ENCODE measurements at regions not wholly inside any gene's neighbourhood (a gene's known extent, or its start where the extent isn't known, plus 50 kb on each side); places are given as distances from the start of the nearest gene placed in this dataset.
"Not testable (repeated sequence)": the region's sequence is repeated elsewhere in the genome, so short reads cannot be mapped to it uniquely, and the experiment has no call there.

DNA sequence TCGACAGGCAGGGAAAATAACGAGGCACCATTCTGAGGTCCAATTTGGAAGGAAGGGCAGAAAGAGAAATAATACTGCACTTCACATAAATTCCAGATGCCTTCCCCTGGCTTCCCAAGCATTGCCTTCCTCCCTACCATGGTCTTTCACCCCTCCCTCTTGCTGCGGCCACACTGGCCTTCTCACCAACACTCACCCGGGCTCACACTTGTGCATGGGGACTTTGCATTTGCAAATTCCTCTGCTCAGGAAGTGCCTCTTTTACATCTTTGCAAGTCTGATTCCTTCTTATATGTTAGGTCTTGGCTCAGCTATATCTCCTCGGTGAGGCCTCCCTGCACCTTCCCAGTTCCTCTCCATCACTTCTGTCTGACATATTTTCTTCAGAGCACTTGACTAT, 199.4 kb downstream of the CHIC2 start:
- DNase-seq, result no peak

DNA sequence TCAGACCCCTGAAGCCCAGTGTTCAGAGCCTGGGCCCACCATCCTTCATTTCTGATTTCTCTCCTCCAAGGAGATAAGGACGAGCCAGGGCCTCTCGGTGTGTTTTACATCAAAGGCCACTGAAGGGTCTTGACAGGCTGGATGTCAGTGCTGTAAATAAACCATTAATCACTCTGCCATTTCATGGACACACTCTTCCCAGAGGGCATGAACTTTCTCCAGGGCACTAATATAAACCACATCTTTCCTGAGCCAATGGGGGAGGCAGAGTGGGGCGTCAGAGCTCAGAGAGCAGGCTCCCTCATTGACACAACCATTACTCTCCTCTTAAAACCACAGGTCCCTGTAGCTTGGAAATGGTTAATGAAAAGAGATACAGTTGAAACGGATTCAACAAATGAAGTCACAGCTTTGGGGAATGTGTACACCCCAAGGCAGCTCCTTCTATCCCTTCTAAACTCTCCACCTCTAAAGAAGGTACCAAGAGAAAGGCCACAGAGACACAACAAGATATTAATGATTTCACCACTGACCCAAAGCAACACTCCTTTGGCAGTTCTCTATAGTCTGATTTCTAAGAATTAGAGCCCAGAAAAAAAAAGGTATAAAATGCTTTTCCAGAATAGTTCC, 200.6 kb downstream of the CHIC2 start:
- DNase-seq, result no peak

DNA sequence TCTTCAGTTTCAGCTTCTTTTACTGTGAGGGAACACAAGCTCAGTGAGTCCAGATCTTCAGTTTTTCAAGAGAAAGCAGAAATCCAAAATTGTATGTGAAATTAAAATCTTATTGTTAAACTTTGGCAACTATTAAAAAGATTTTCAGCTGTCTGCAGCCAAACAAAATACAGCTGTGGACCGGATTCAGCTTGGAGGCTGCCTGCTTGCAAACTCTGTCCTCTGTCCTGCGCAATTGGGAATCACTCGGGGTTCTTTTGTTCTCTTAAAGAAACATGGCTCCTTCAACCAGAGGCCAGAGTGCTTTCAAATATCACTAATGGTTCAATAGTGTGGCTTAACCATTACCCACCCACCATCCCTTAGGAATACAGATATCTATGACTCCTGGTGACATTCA, 201.2 kb downstream of the CHIC2 start:
- DNase-seq, result no peak

DNA sequence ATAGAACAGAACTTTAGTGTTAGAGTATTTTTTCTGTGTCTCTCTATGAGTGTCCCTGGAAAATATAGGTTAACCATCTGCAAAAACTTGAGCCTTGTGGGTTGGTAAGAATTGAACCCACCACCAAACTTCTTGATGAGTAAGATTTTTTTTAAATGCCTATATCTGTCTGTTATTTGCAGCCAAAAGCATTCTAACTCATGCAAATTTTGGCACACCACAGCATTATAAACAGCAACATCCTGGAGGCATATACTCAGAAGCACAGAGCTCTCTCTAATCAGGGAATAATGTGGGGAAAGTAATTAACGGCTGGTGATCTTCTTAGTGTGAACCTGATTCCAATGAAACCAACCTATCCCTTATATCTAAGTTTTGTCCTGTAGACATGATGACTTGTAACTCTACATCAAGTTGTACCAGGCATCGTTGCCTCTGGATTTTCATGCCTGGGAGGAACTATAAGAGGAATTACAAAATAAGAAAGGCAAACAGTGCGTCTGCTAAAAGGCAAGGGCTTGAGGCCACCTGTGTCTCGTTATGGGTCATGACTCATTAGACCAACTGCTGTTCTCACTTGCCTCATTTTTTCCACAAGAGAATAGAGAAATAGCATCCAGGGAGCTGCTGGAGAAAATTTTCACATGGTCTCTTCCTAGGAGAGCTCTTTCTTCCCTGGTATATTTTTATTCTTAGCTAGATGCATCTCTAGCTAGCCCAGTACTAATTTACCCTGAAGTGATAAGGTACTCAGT, 202.4 kb downstream of the CHIC2 start:
- DNase-seq, result peak; percentile 6

- no peak for DNase-seq
These were observed 205.1 kb downstream of the CHIC2 start for GRCh38 chr4:53859305-53859704.

DNA sequence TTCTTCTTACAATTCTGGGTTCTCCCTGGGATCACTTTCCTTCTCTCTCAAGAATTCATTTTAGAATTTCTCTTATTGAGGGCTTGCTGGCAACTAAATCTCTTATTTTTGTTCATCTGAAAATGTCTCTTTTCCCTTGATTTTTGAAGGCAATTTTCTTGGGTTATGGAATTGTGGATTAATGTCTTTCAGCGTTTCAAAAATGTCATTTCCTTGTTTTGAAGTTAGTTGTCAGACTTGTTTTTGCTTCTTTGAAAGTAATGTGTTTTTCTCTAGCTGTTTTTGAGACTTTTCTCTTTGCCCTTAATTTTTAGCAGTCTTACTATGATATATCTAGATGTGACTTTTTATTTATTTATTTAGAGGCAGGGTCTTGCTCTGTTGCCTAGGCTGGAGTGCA, 205.7 kb downstream of the CHIC2 start:
- DNase-seq, result no peak

DNA sequence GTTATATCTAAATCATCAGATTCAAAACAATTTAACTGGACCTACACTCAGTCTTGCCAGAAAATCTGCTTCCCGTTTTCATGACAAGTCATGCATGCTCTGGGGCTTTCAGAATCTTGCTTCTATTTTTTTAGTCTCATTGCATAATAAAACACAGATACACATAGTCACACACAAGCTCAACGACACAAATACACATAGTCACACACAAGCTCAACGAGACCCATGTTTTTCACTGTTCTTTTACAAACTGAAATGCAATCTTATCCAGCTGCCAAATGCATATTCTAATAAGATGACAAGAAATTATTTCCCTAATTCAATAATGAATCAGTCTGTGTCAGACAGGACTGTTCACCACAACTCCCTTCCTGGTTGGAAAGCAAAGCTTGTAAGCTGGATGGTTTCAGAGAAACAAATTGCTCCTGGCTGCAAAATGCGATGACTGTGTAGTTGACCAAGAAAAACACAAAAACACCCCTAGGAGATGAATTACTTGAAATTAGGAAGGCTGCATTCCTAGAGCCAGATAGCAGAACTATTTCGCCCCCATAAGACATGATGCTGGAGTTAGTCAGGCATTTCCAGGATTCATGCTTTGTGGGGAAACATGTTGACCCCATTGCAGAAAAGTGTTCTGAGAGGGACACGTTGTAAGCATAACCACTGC, 208.7 kb downstream of the CHIC2 start:
- DNase-seq, result no peak

GRCh38 chr4:53854991-53855568, 209.3 kb downstream of the CHIC2 start:
- peak; percentile 4 for DNase-seq

GRCh38 chr4:53852343-53852742, 212.1 kb downstream of the CHIC2 start:
- DNase-seq, result no peak

DNA sequence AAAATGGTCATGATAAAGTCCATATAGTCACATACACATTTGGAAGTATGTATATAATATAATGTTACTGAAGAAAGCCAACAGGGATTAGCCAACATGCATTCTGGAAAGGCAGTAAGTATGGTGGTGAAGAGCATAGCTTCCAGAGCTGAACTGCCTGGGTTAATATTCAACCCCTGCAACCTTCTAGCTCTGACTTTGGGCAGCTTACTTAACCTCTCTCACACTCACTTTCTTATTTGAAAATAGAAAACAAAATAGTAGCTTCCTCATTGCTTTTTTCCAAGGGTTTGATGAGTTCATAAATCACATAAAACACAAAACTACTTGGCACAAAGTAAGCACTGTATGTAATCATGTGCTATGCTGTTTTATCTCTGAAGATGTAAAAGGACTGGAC, 216.4 kb downstream of the CHIC2 start:
- no peak for DNase-seq

DNA sequence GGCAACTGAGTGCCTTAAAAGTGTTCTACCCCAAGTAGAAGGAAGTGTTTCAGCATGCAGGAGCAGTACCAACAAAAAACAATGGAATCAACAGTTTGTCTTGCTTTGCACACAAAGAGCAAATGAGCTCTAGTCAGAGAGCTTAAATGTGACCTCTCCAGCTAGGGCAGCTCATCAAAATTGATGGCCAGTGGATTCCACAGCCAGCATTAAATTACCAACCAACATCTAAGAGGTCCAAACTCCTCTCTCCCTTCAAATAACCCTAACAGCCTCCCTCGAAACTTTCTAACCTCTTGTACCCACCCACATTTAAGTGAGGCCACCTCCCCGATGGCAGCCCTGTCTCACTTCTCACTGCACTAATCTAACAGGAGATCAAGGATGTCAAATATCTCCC, 219.9 kb downstream of the CHIC2 start:
- DNase-seq, result no peak

GRCh38 chr4:53844133-53844532, 220.3 kb downstream of the CHIC2 start:
- no peak for DNase-seq

GRCh38 chr4:53841711-53842110, 222.7 kb downstream of the CHIC2 start:
- no peak for DNase-seq

DNA sequence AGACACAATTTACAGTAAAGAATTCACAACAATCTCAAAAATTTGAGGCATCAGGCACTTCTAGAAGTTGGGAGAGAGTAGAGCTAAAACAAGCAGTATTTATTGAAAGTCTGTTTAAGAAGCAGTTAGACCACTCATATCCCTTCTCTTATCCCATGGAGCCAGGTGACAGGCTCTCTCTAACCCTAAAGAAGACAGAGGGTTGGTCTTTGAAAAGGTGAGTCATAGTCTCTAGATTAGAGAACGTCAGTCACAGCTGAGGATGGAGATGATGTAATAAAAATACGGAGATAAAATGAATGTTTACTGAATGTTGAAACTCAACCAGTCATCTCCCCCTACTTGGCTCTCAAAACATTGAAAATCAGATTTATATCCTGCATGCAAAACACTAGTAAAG, 223.8 kb downstream of the CHIC2 start:
- DNase-seq, result no peak

DNA sequence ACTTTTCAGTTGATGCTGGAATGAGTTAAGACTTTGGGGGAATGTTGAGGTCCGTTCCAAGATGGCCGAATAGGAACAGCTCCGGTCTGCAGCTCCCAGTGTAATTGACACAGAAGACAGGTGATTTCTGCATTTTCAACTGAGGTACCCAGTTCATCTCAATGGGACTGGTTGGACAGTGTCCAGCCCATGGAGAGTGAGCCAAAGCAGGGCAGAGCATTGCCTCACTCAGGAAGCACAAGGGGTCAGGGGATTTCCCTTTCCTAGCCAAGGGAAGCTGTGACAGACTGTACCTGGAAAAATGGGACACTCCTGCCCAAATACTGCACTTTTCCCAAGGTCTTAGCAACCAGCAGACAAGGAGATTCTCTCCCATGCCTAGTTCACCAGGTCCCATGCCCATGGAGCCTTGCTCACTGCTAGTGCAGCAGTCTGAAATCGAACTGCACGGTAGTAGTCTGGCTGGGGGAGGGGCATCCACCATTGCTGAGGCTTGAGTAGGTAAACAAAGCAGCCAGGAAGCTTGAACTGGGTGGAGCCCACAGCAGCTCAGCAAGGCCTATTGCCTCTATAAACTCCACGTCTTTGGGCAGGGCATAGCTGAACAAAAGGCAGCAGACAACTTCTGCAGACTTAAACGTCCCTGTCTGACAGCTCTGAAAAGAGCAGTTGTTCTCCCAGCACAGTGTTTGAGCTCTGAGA, 231.0 kb downstream of the CHIC2 start:
- not testable (repeated sequence) for DNase-seq

DNA sequence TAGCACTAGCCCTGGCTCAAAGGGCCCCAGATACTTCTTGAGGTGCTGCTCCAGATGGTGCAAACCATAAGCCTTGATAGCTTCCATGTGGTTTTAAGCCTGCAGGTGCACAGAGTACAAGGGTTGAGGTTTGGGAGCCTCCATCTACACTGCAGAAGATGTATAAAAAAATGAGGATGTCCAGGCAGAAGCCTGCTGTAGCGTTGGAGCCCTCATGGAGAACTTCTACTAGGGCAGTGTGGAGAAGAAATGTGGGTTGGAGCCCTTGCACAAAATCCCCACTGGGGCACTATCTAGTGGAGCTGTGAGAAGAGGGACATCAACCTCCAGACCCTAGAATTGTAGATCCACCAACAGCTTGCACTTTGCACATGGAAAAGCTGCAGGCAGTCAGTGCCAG, 231.9 kb downstream of the CHIC2 start:
- DNase-seq, result no peak

- peak; percentile 26 for DNase-seq
These were observed 233.9 kb downstream of the CHIC2 start for GRCh38 chr4:53830511-53830910.

DNA sequence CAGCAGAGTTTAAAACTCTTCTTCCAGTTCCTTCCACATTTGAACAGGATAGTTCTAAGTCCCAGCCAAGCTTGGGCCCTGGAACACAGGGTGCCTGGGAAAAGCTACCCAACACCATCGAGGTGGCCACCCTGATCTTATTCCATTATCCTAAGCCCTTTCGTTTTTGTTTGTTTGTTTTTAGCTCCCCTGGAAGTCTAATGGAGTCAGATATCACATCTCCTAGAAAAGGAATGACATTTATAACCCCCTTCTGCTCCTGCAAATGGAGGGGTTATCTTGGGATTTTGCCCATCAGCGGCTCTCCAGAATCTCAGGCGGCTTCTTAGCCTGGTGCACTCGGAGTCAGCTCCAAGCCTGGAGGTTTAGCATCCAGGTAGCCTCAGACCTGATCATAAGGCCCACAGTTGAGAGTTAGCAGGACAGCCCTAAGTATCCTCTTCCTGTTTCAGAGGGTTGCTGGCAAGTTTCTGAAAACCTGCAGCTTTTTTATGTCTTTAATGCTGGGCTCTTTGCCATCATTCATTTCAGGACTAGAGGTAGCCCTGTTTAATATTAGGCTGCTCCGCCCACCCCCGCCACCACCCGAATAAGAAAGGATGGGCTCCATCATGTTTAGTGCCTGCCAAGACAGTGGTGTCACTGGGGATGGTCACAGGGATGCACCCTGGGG, 230.0 kb upstream of the LNX1 start:
- DNase-seq, result no peak

DNA sequence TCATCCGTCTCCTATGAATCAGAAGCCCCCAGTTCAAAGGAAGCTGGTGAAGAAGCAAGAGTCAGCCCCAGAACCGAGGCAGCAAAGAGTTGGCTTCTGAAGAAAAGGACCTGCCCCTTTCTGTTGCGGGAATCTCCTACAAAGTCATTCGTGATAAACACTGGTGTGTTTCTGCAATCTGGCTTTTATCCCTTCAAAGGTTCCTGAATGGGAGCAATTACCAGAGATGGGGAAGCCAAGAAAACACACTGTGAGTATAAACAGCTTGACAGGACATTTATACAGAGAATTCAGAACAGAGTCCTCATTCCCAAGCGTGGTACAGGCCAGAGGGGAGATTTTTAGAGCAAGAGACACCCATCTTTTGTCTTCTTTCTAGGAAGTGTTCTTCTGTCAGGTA, 226.8 kb upstream of the LNX1 start:
- DNase-seq, result no peak

DNA sequence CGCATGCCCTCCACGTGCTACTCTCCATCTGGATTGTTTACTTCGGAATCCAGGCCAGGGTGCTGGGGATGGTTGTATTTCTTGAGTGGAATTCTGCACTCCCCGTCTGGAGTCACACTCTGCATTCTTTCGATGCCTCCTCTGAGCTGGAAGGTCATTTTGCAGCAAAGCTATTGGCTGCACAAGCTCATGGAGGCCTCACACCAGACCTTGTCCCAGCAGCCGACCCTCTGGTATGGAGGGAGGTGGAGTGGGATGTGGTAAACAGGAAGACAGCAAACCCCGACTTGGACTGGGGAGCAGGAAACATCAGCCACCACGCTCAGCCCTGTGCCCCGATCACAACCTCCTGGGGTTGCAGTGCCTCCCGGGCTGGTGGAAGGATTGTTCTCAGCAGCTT, 225.3 kb upstream of the LNX1 start:
- DNase-seq, result no peak

GRCh38 chr4:53815281-53815680, 224.0 kb upstream of the LNX1 start:
- DNase-seq, result no peak

DNA sequence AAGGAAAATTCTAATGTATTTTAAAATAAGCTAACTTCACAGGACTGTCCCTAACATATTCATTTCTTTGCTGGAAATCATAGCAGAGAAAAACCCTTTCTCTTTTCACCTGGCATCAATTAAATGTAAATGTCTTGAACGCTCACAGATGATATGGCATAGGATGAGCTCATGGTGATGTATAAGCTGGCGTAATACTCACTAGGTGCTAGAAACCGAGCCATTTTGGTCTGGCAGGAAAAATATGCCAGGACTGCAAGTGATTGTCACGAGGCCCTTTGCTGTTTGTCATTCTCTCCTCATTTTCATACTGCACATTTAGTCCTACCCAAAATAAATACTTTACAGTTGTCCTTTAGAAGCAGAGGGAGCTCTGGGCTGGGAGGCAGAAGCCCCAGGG, 222.7 kb upstream of the LNX1 start:
- no peak for DNase-seq

- DNase-seq, result no peak
These were observed 219.4 kb upstream of the LNX1 start for GRCh38 chr4:53810643-53811042.
